GM18505 (cell line): ENCODE measurements at regions not wholly inside any gene's neighbourhood (a gene's known extent, or its start where the extent isn't known, plus 50 kb on each side); places are given as distances from the start of the nearest gene placed in this dataset.
A peak's percentile ranks its signal among the peaks of the same experiment; 100 is the strongest.

Experiments used
- ATAC-seq: cut with Tn5 transposase; IDR thresholded peaks from one replicate; pipeline ENCODE4 v1.9.1; 2021; ENCODE audit not compliant: unreplicated experiment
- POLR2A ChIP-seq: IDR thresholded peaks from 4 replicates; pipeline ENCODE4 v1.6.1; 2011; ENCODE audit warnings: borderline replicate concordance; ENCODE audit not compliant: insufficient read depth, insufficient read length; ENCODE audit errors: extremely low read depth

DNA sequence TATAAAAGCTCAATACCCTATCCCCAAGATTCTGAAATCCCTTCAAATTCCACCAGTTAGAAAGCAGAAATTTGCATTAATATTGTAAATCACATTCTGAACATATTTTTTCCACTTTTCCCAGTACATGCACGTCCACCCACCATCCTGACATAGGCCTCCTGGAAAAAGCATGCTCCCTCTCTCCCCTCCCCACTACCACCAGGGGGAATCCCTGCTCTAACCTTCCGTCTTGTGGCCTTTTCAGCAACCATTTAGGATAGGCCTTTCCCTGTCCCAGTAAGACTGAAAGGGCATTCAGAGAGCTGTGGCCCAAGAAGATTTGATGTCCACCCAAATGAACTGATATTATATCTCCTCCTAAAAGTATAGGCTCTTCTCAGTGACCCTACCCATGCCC lies 182.1 kb downstream of the ARRDC4 start:
- ATAC-seq = no peak
- TF ChIP-seq POLR2A = no peak

DNA sequence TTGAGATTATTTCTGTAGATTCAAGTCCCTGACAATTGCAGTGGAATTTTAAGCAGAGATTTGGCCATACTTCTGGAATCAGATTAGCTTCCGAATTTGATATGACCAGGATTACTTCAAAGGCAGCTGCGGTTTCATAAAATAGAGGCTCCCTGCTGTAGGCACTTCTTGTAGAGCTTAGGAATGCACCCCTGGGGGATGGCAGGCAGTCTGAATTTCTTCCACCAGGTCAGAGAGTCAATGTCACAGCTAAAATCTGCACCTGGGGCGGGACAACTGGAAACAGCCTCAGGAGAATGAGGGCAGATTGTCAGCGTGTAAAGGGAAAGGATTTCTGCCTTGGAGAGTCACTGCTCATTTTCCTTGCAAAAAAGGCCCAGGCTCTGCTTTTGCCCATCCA lies 182.6 kb downstream of the ARRDC4 start:
- no peak for ATAC-seq
- TF ChIP-seq POLR2A = no peak

DNA sequence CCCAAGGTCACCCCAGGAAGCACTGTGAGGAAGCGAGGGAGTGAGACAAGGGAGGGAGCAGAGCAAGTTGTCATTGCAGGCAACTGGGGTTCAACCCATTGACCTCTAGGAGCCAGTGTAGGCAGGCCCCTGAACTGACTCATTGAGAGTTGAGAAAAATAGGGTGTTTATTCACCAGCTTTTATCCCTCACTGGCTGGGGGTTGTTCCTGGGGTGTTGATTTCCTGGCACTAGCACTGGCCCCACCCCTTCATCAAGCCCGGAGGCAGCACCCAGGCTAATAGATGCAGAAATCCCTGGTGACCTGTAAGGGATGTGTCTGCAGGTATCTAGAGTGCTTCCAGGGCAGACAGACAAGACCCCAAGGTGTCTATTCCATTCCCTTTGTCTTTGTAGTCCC lies 183.9 kb downstream of the ARRDC4 start:
- ATAC-seq = no peak
- no peak for TF ChIP-seq POLR2A

DNA sequence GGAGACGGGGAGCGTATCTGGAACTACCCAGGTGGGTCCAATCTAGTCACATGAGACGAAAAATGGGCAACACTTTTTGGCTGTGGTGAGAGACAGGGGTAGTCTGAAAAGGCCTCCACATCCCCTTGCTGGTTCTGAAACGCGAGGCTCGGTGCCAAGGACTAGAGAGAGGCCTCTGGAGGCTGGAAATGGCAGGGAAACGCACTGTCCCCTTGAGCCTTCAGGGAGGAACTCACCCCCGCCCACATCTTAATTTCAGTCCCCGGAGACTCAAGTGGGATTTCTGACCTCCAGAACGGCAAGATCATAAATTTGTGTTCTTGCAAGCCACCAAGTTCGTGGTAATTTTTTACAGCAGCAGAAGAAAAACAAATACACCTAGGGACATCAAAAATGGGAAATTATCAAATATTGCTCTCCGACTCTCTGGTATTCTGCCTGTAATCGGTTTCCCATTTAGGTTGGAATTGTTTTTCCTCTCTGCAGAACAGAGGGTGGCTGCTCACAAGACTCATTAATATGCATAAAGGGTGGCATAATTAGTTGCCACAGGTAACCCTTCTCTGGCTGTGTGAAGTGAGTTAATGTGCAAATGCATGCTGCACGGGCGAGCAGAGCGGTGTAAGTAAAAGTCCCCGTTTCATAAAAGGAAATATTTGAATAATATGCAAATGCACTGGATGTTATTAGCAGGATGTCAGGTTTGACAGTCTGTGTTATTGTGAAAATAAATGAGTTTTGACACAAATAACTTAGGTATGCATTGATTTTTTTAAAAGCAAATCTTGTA lies 185.7 kb downstream of the ARRDC4 start:
- ATAC-seq = no peak
- no peak for TF ChIP-seq POLR2A

- TF ChIP-seq POLR2A = no peak
Observed at GRCh38 chr15:98147415-98147814, 186.9 kb downstream of the ARRDC4 start.

DNA sequence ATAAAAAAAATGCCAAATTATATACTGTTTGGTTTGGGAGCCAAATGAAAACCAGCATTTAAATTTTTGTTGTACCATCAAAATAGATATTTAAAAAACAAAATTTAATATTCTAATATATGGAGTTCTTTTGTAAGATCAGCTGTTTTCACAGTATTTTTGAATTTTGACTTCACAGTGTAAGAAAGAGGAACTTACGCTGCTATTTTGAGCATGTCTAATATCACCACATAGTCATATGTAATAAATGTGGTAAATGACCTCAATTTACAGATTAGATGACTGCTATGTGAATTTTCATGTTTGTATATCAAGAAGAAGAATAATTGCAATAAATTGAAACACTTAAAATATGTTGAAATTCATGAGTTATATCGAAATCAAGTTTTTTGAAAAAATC lies 189.6 kb downstream of the ARRDC4 start:
- ATAC-seq = no peak
- TF ChIP-seq POLR2A = no peak

More at GRCh38 chr15:98147415-98147814, 186.9 kb downstream of the ARRDC4 start:
- no peak for ATAC-seq

DNA sequence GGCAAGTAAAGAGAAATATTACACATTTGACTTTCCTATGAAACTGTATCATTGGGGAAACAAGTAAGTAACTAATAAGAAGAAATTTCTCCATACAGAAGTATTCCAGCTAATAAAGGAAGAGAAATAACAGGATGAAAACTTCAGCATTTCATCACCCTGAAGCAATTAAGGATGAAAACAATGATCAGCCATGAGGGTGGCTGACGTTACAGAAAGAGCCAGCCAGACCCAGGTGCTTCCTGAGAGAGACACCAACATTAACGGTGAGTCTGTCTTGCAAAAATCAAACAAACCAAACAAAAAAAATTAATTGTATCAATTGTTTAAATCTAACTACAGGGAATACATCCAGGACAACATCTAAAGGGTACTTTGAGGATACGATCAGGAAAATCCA lies 190.0 kb downstream of the ARRDC4 start:
- ATAC-seq = no peak
- TF ChIP-seq POLR2A = no peak

- no peak for TF ChIP-seq POLR2A
- ATAC-seq = no peak
Observed at GRCh38 chr15:98151096-98151495, 190.6 kb downstream of the ARRDC4 start.

DNA sequence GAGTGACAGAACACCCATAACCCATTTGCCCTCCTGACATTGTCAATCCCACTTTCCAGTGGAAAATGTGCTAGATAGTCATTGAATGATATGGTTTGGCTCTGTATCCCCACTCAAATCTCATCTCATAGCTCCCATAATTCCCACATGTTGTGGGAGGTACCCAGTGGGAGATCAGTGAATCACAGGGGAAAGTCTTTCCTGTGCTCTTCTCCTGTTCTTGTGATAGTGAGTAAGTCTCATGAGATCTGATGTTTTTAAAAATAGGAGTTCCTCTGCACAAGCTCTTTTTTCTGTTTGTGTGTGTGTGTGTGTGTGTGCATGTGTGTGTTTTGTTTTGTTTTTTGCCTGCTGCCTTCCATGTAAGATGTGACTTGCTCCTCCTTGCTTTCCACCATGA lies 191.7 kb downstream of the ARRDC4 start:
- ATAC-seq = no peak
- no peak for TF ChIP-seq POLR2A

DNA sequence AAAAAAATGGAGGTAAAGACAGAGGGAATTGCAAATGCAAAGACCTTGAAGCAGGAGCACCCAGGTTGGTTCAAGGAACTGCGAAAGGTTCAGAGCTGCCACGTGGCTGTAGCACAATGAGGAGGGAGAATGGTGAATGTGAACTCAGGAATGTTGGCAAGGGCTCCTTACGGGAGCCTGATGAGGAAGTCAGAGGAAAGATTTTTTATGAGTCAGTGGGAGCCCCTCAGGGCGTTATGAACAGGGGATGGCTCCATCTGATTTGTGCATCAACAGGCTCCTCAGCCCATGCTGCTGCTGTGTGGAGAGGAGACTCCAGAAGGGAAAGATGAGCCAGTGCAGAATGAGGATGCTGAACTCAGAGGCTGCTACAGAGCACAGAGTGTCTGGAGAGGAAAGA lies 194.4 kb downstream of the ARRDC4 start:
- no peak for ATAC-seq
- TF ChIP-seq POLR2A = no peak

- TF ChIP-seq POLR2A = no peak
- ATAC-seq = no peak
Observed at GRCh38 chr15:98155356-98155755, 194.9 kb downstream of the ARRDC4 start.

GRCh38 chr15:98160236-98160635 lies 199.7 kb downstream of the ARRDC4 start:
- TF ChIP-seq POLR2A = no peak
- peak; percentile 91 for ATAC-seq

DNA sequence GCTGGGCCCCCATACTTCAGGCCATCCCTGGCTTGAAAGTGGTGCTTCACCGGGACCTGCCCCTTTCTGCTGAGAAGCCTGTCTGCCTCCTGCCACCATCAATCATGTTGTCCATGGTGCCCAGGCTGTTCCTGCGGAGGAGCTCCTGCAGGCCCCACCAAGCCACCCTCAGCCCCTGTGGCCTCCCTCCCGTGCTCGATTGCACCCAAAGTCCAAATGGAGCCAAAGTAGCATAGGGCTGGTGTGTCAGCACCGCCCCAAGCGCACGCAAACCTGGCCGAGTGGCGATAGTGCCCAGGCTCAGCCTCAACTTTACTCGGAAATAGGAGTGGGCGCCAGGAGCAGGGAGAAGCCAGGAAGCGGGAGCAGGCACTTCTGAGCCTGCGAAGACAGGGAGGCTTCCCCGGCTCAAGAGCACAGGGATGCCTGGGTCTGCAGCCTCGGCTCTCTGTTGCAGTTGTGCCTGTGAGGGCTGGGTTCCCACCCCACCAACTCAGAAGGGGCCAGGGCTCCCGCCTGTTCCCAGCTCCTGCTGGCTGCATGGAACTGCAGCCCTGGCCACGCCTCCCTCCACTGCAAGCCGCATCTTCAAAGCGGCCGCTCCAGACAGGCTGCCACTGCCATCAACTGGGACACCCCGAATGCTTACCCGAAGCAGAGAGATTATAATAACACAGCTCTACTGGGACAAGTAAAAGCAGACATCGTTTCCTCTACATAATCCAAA lies 203.0 kb downstream of the ARRDC4 start:
- TF ChIP-seq POLR2A = no peak
- no peak for ATAC-seq

- no peak for TF ChIP-seq POLR2A
- no peak for ATAC-seq
Observed at GRCh38 chr15:98164571-98164970, 204.1 kb downstream of the ARRDC4 start.
